SK-N-SH treated with all-trans-retinoic acid at 6 μM for 48 hours (cell line): ENCODE measurements at regions not wholly inside any gene's neighbourhood (a gene's known extent, or its start where the extent isn't known, plus 50 kb on each side); places are given as distances from the start of the nearest gene placed in this dataset.

Source experiments
- OSR1 ChIP-seq: fragments of 250-450 bp; sonication (Bioruptor Pico); IDR thresholded peaks from 2 replicates; pipeline ENCODE4 v1.8.0; 2022; ENCODE audit warnings: moderate library complexity, mild to moderate bottlenecking, inconsistent platforms
- ZFP3 ChIP-seq: fragments of 250-450 bp; sonication (Bioruptor Pico); IDR thresholded peaks from 2 replicates; pipeline ENCODE4 v1.5.0; 2020; ENCODE audit warnings: mild to moderate bottlenecking, moderate library complexity
- ZFP30 ChIP-seq: fragments of 450-650 bp; formaldehyde crosslinking; IDR thresholded peaks from 2 replicates; pipeline ENCODE4 v1.5.0; 2022; ENCODE audit warnings: mild to moderate bottlenecking, moderate library complexity
- ZNF565 ChIP-seq: fragments of 450-650 bp; formaldehyde crosslinking; conservative IDR thresholded peaks from 2 replicates; pipeline ENCODE4 v1.5.0; 2020; ENCODE audit warnings: low read depth, mild to moderate bottlenecking, moderate library complexity

DNA sequence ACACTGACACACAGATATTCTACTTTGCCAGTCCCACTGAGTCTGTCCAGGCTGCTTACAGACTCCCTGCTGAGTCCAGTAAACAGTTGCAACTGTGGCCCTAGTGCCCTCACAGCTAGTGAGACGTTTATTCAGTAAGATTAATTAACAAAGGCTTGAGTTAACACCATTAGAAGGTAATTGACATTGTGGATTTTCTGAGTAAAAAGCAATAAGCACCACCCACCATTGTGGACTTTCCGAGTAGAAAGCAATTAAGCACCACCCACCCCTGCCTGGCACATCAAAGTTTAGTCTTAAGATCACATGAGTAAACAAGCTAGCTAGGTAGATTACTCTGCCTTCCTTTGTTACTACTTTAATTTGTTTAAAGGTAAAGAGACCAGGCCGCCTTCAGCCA lies 408.6 kb upstream of the IMPG1 start:
- TF ChIP-seq ZNF565 (CRISPR knock-in tag) = no peak
- no peak for TF ChIP-seq ZFP30 (CRISPR knock-in tag)
- no peak for TF ChIP-seq ZFP3 (CRISPR knock-in tag)
- TF ChIP-seq OSR1 (CRISPR knock-in tag) = no peak
